ENCODE measurements at regions not wholly inside any gene's neighbourhood (a gene's known extent, or its start where the extent isn't known, plus 50 kb on each side); places are given as distances from the start of the nearest gene placed in this dataset.

GRCh38 chr11:29018631-29019030 lies 910.4 kb downstream of the METTL15 start:
- H3K27ac ChIP-seq = no peak overlapping the region
- intact Hi-C loops (cut with DNase I; ENCODE audit: low total_unique reads) = no loop called here

GRCh38 chr11:29017941-29018340 lies 909.8 kb downstream of the METTL15 start:
- intact Hi-C loops (cut with DNase I; ENCODE audit: low total_unique reads) = no loop called here
- H3K27me3 ChIP-seq = no peaks in the 10 kb centered on the region
- no peaks in the 10 kb centered on the region for H3K9me3 ChIP-seq
- DNase-seq (ENCODE audit: low spot score in 2 of 2) = no peak
- no peaks in the 10 kb centered on the region for H3K4me1 ChIP-seq
- H3K4me3 ChIP-seq = no peak overlapping the region
- H3K36me3 ChIP-seq = no peaks in the 10 kb centered on the region
- no peak for TF ChIP-seq CTCF (IDR thresholded peaks at IDR 0.05)
- TF ChIP-seq POLR2A (IDR thresholded peaks at IDR 0.05) = no peak
- TF ChIP-seq POLR2AphosphoS5 (IDR thresholded peaks at IDR 0.05) = no peak
- H3K27ac ChIP-seq = no peak overlapping the region

More at GRCh38 chr11:29018631-29019030, 910.4 kb downstream of the METTL15 start:
- no peak for DNase-seq (ENCODE audit: low spot score in 2 of 2)
- Histone ChIP-seq H3K4me1 (no peaks in the 10 kb centered on the region), H3K27me3 (no peaks in the 10 kb centered on the region), H3K4me3 (no peak overlapping the region), H3K9me3 (no peaks in the 10 kb centered on the region), H3K36me3 (no peaks in the 10 kb centered on the region)
- TF ChIP-seq POLR2A (IDR thresholded peaks at IDR 0.05) (no peak), POLR2AphosphoS5 (IDR thresholded peaks at IDR 0.05) (no peak), CTCF (IDR thresholded peaks at IDR 0.05) (no peak)

- Histone ChIP-seq H3K4me3 (no peak overlapping the region), H3K27me3 (no peaks in the 10 kb centered on the region), H3K36me3 (no peaks in the 10 kb centered on the region), H3K9me3 (no peaks in the 10 kb centered on the region), H3K27ac (no peak overlapping the region), H3K4me1 (no peaks in the 10 kb centered on the region)
- TF ChIP-seq CTCF (IDR thresholded peaks at IDR 0.05) = no peak
- no peak for TF ChIP-seq POLR2AphosphoS5 (IDR thresholded peaks at IDR 0.05)
- no peak for TF ChIP-seq POLR2A (IDR thresholded peaks at IDR 0.05)
- no peak for DNase-seq (ENCODE audit: low spot score in 2 of 2)
- intact Hi-C loops (cut with DNase I; ENCODE audit: low total_unique reads) = no loop called here
These were observed 904.3 kb downstream of the METTL15 start for GRCh38 chr11:29012507-29012906.

GRCh38 chr11:29009426-29009825 lies 901.2 kb downstream of the METTL15 start:
- intact Hi-C loops (cut with DNase I; ENCODE audit: low total_unique reads) = no loop called here
- H3K27ac ChIP-seq = no peak overlapping the region
- TF ChIP-seq POLR2AphosphoS5 (IDR thresholded peaks at IDR 0.05) (no peak), POLR2A (IDR thresholded peaks at IDR 0.05) (no peak), CTCF (IDR thresholded peaks at IDR 0.05) (no peak)

GRCh38 chr11:29008481-29008880 lies 900.3 kb downstream of the METTL15 start:
- Histone ChIP-seq H3K27me3 (no peaks in the 10 kb centered on the region), H3K4me1 (no peaks in the 10 kb centered on the region), H3K27ac (no peak overlapping the region), H3K36me3 (no peaks in the 10 kb centered on the region), H3K9me3 (no peaks in the 10 kb centered on the region), H3K4me3 (no peak overlapping the region)
- intact Hi-C loops (cut with DNase I; ENCODE audit: low total_unique reads) = no loop called here
- DNase-seq (ENCODE audit: low spot score in 2 of 2) = no peak
- TF ChIP-seq POLR2AphosphoS5 (IDR thresholded peaks at IDR 0.05) (no peak), CTCF (IDR thresholded peaks at IDR 0.05) (no peak), POLR2A (IDR thresholded peaks at IDR 0.05) (no peak)

More at GRCh38 chr11:29009426-29009825, 901.2 kb downstream of the METTL15 start:
- Histone ChIP-seq H3K27me3 (no peaks in the 10 kb centered on the region), H3K9me3 (no peaks in the 10 kb centered on the region), H3K4me3 (no peak overlapping the region), H3K4me1 (no peaks in the 10 kb centered on the region), H3K36me3 (no peaks in the 10 kb centered on the region)
- no peak for DNase-seq (ENCODE audit: low spot score in 2 of 2)

All from breast epithelium (tissue), 4 donors.